Fibroblast of lung (primary cell): ENCODE measurements at regions not wholly inside any gene's neighbourhood (a gene's known extent, or its start where the extent isn't known, plus 50 kb on each side); places are given as distances from the start of the nearest gene placed in this dataset.

Experiments
- DNase-seq, 2 donors: peaks; one replicate each; pipeline versions ENCODE4 v3.0.0 to v3.0.0-alpha.2; 2010; ENCODE audit warnings: low read depth in 2 of 2
- H2AFZ ChIP-seq: 2 replicates; pipeline ENCODE4 v1.5.1; 2012; ENCODE audit warnings: low read length, control low read depth, inconsistent platforms
- H3K27ac ChIP-seq: 2 replicates; pipeline ENCODE4 v1.5.1; 2011; ENCODE audit warnings: low read length, control low read depth; ENCODE audit not compliant: insufficient read depth
- H3K27me3 ChIP-seq: 2 replicates; pipeline ENCODE4 v1.5.1; 2011; ENCODE audit warnings: mild to moderate bottlenecking, low read length; ENCODE audit not compliant: control insufficient read depth, insufficient read depth
- H3K36me3 ChIP-seq: 2 replicates; pipeline ENCODE4 v1.5.1; 2011; ENCODE audit warnings: low read length; ENCODE audit not compliant: control insufficient read depth, insufficient read depth
- H3K4me1 ChIP-seq: 2 replicates; pipeline ENCODE4 v1.5.1; 2011; ENCODE audit warnings: low read length; ENCODE audit not compliant: control insufficient read depth, insufficient read depth; ENCODE audit errors: extremely low read depth
- H3K4me2 ChIP-seq: 2 replicates; pipeline ENCODE4 v1.5.1; 2011; ENCODE audit warnings: low read length, control low read depth; ENCODE audit not compliant: insufficient read depth; ENCODE audit errors: extremely low read depth
- H3K4me3 ChIP-seq, 4 experiments: fragments of 200-600 bp in 1 of 4; sonication (generic) in 1 of 4; replicated peaks in 1 of 4; 2 replicates each; pipeline ENCODE4 v1.5.1; 2011 to 2016; ENCODE audit warnings: low read length in 4 of 4, low read depth in 3 of 4, mild to moderate bottlenecking in 3 of 4, control low read depth in 2 of 4, inconsistent platforms in 1 of 4, mixed read lengths in 1 of 4; ENCODE audit not compliant: insufficient read depth in 1 of 4; ENCODE audit errors: control extremely low read depth in 1 of 4
- H3K79me2 ChIP-seq: 2 replicates; pipeline ENCODE4 v1.5.1; 2012; ENCODE audit warnings: mild to moderate bottlenecking, low read length, inconsistent platforms; ENCODE audit not compliant: control insufficient read depth, insufficient read depth
- H3K9ac ChIP-seq: 2 replicates; pipeline ENCODE4 v1.5.1; 2011; ENCODE audit warnings: mild to moderate bottlenecking, low read length, control low read depth; ENCODE audit not compliant: insufficient read depth
- H3K9me3 ChIP-seq: 2 replicates; pipeline ENCODE4 v1.5.1; 2012; ENCODE audit warnings: low read depth, low read length; ENCODE audit not compliant: control insufficient read depth, insufficient read depth
- H4K20me1 ChIP-seq: 2 replicates; pipeline ENCODE4 v1.5.1; 2011; ENCODE audit warnings: low read length; ENCODE audit not compliant: control insufficient read depth, insufficient read depth; ENCODE audit errors: extremely low read depth
- EZH2 ChIP-seq: IDR thresholded peaks from 2 replicates; pipeline ENCODE4 v1.5.1; 2012; ENCODE audit warnings: low read length, control low read depth, mild to moderate bottlenecking; ENCODE audit errors: missing control alignments
- TF ChIP-seq, protein P1 (sequence below), 2 donors: IDR thresholded peaks in 1 of 2; conservative IDR thresholded peaks in 1 of 2; 1 replicate in 1 of 2; 2 replicates in 1 of 2; pipeline ENCODE4 v1.5.1; 2011 to 2012; ENCODE audit warnings: low read length in 2 of 2, control low read depth in 1 of 2, inconsistent platforms in 1 of 2, low read depth in 1 of 2, mild to moderate bottlenecking in 1 of 2

- H3K79me2 ChIP-seq, result no peaks in the 10 kb centered on the region
- H3K27me3 ChIP-seq, result no peaks in the 10 kb centered on the region
- H3K4me1 ChIP-seq, result no peaks in the 10 kb centered on the region
- H2AFZ ChIP-seq, result no peak overlapping the region
- no peak overlapping the region for H3K4me3 ChIP-seq
- no peak overlapping the region for H3K27ac ChIP-seq
- H4K20me1 ChIP-seq, result no peaks in the 10 kb centered on the region
- DNase-seq, result no peak
- H3K4me2 ChIP-seq, result no peak overlapping the region
- no peaks in the 10 kb centered on the region for H3K9me3 ChIP-seq
- TF ChIP-seq, protein P1, sequence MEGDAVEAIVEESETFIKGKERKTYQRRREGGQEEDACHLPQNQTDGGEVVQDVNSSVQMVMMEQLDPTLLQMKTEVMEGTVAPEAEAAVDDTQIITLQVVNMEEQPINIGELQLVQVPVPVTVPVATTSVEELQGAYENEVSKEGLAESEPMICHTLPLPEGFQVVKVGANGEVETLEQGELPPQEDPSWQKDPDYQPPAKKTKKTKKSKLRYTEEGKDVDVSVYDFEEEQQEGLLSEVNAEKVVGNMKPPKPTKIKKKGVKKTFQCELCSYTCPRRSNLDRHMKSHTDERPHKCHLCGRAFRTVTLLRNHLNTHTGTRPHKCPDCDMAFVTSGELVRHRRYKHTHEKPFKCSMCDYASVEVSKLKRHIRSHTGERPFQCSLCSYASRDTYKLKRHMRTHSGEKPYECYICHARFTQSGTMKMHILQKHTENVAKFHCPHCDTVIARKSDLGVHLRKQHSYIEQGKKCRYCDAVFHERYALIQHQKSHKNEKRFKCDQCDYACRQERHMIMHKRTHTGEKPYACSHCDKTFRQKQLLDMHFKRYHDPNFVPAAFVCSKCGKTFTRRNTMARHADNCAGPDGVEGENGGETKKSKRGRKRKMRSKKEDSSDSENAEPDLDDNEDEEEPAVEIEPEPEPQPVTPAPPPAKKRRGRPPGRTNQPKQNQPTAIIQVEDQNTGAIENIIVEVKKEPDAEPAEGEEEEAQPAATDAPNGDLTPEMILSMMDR (conservative IDR thresholded peaks at IDR 0.05 in 1 of 2, IDR thresholded peaks at IDR 0.05 in 1 of 2; ENCODE audit: low read depth in 1 of 2, low read length in 2 of 2), result no peak
- no peak for TF ChIP-seq EZH2
- no peak overlapping the region for H3K9ac ChIP-seq
- H3K36me3 ChIP-seq, result no peaks in the 10 kb centered on the region
Measured at GRCh38 chr10:128687927-128688549, 561.8 kb upstream of the MKI67 start.

DNA sequence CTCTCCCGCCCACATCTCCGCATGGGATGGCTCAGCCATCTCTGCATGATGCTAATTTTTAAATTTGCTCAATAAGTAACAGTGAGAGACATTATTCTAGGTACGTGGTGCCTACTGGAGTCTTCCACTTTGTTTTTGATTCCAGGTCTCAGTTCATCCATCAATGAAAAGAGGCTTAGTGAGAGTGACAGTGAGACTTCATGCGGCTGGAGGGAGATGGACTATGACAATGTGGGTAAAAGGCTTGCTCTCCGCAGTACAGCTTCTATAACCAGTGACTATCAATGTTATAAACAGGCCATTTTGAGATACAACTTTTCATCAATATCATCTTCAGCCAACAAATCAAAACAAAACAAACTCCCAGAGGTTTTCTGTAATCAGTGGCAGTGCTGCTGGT, 563.4 kb upstream of the MKI67 start:
- Histone ChIP-seq H2AFZ (no peak overlapping the region), H3K9ac (no peak overlapping the region), H3K27ac (no peak overlapping the region), H4K20me1 (no peaks in the 10 kb centered on the region), H3K36me3 (no peaks in the 10 kb centered on the region), H3K4me2 (no peak overlapping the region), H3K9me3 (no peaks in the 10 kb centered on the region), H3K4me1 (no peaks in the 10 kb centered on the region), H3K79me2 (no peaks in the 10 kb centered on the region), H3K27me3 (no peaks in the 10 kb centered on the region), H3K4me3 (no peak overlapping the region)
- no peak for TF ChIP-seq EZH2
- TF ChIP-seq, protein P1 (conservative IDR thresholded peaks at IDR 0.05 in 1 of 2, IDR thresholded peaks at IDR 0.05 in 1 of 2; ENCODE audit: low read depth in 1 of 2, low read length in 2 of 2), result no peak
- DNase-seq, result no peak

DNA sequence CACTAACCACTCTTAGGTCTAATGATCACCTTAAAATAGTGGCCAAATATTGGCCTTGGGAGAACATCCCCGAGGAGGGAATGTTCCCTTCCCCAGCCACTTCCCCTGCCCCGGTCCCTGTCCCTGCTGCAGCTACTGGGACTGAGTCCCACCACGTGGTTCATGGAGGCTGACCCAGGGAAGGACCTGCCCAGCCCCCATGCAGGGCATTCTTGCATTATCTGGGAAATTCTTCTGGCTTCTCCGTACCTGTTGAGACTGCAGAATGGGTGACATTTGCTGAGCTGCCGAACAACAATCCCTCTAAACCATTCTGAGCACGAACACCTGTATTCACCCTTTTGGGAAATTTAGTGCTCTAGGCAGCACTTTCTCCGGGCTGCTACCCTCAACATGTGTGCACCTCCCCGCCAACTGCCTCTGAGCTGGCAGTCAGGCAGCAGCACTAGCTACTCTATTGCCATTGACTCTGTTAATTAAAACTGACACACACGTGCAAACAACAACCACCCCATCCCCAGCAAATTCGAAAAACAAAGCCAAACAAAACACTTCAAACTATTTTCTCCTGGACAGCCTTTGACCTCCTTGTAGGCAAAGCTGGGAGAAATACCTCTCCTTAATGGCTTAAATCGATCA, 567.4 kb upstream of the MKI67 start:
- Histone ChIP-seq H3K9me3 (no peaks in the 10 kb centered on the region), H3K79me2 (no peaks in the 10 kb centered on the region), H3K27me3 (no peaks in the 10 kb centered on the region), H3K9ac (no peak overlapping the region), H4K20me1 (no peaks in the 10 kb centered on the region), H3K4me2 (no peak overlapping the region), H3K27ac (no peak overlapping the region), H3K4me1 (no peaks in the 10 kb centered on the region), H3K36me3 (no peaks in the 10 kb centered on the region), H3K4me3 (no peak overlapping the region), H2AFZ (no peak overlapping the region)
- DNase-seq, result no peak
- no peak for TF ChIP-seq EZH2
- TF ChIP-seq, protein P1 (conservative IDR thresholded peaks at IDR 0.05 in 1 of 2, IDR thresholded peaks at IDR 0.05 in 1 of 2; ENCODE audit: low read depth in 1 of 2, low read length in 2 of 2), result no peak
